ENCODE measurements at regions not wholly inside any gene's neighbourhood (a gene's known extent, or its start where the extent isn't known, plus 50 kb on each side); places are given as distances from the start of the nearest gene placed in this dataset.
A peak's percentile ranks its signal among the peaks of the same experiment; 100 is the strongest.
"Not testable (repeated sequence)": the region's sequence is repeated elsewhere in the genome, so short reads cannot be mapped to it uniquely, and the experiment has no call there.

DNA sequence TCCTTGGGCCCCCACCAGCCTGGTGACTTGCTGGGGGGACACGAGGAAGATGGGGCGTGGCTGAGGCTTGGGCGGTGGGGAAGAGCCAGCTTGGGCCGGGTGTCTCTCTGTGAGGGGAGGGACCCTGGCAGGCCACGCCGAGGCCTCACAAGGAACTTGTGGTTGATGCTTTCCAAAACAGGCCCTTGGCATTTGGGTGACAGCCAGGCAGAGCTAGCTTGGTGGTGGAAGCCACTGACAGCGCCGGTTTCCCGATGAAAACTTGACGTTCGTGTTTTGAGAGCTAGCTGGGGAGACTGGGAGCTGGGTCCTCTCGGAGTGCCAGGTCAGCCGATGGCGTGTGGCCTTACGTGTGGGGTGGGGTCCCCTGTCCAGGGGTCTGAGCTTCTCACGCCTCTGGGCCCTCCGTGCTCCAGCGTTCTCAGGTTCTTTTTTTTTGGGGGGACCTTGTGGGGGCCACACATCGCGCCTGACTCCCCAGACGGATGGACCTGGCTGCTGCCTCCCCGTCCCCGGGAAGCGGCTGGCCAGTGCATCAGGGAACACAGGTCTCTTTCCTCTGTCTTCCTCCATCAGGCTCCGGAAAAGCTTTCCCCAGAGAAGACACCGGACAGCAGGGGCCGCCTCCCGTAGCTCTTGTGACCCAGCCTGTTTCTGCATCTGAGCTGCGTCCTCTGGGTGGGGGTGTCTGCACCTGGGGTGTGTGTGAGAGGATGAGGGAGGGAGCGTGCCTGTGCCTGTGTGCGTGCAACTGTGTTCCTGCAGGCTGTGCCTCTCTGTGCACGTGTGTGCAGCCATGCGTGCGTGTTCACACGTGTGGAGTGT, 129.3 kb upstream of the LPCAT1 start:
- no peak for DNase-seq (ENCODE audit: low read depth in 2 of 2)

DNA sequence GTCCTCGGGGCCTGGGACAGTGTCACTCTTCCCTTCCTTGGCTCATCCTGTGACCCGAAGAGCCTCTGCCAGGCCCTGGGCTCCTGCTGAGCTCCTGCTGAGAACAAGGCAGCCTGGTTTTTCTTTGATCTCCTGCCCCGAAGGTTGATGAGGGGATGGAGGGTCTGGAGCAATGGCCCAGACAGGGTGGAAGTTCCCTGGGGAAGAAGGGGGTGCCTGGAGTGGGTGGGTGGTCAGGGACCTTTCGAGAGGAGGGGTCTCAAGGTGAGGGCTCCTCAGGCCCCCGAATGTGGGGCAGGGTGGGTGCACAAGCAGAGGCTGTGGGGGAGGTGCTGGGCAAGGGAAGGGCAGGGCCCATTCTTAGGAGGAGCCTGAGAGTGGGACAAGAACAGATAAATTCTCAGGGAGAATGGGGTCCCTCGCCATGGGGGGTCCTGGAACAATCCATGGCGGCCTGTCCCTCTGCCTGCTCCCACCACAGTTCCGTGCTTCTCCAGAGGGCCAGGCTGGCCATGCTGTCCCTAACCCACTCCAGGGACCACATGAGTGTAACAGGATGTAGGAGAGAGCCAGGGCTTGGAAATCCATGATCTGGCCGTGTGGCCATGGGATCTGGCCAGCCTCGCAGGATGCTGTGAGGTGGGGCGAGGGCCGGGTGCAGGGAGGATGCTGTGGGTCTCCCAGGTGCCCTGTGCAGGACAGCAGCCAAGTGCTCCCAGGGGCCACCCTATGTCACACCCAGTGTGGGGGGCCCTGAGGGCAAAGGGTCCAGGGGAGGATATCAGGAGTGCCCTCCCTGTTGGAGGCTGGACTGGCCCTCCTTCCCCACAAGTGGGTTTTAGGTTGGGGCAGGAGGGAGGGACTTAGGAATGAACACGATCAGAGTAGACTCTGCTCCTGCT, 128.5 kb upstream of the LPCAT1 start:
- DNase-seq (ENCODE audit: low read depth in 2 of 2): no peak

DNA sequence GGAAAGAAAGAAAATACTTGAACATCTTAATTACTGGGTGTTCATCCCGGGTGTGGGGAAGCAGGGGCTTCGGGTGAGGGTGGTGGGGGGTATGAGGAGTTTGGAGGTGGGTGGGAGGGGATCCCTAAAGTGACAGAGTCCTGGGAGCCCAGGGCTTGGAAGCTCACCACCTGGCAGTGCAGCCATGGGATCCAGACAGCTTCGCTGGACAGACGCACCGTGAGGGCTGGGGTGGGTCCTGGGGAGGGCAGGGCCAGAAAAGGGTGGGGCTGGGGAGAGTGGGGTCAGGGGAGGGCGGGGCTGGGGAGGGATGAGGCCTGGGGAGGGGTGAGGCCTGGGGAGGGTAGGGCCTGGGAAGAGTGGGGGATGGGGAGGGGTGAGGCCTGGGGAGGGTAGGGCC, 127.5 kb upstream of the LPCAT1 start:
- DNase-seq (ENCODE audit: low read depth in 2 of 2): no peak

DNA sequence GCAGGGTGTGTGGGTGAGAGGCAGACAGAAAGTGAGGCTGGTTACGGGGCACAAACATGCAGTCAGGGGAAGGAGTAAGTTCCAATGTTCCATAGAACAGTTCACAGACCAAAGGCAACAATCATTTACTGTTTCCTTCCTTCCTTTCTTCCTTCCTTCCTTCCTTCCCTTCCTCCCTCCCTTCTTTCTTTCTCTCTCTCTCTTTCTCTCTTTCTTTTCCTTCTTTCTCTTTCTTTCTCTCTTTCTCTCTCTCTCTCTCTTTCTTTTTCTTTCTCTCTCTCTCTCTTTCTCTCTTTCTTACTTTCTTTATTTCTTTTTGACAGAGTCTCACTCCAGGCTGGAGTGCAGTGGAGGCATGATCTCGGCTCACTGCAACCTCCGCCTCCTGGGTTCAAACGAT, 125.8 kb upstream of the LPCAT1 start:
- DNase-seq (ENCODE audit: low read depth in 2 of 2): no peak

DNA sequence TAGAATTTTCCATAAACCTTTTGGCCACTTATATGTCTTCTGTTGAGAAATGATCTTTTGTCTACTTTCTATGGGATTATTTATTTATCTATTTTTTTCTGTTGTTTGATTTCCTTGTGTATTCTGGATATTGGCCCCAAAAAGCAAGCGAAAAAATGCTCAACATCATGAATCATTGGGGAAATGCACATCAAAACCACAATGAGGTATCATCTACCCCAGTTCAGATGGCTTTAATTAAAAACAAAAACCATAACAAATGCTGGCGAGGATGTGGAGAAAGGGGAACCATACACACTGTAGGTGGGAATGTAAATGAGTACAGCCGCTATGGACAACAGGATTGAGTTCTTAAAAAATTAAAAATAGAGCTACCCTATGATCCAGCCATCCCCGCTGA, 125.0 kb upstream of the LPCAT1 start:
- DNase-seq (ENCODE audit: low read depth in 2 of 2): no peak

DNA sequence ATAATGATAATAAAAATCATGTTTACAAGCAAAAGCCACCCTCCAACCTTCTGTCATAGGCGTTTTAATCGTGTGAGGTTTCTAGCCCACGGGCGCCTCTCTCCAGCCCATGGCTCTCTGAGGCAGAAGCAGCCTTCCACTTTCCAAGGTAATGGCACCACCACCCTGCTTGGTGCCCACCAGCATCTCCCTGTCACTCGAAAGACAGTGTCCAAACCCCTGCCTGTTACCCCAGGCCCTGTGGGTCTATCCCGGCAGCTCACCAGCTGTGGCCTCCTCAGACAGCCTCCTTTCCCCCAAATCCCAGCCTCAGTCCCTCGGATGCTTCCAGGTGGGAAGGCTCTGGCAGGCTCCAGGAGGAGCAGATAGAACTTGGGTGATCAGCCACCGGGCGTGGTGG, 123.8 kb upstream of the LPCAT1 start:
- DNase-seq (ENCODE audit: low read depth in 2 of 2): no peak

DNA sequence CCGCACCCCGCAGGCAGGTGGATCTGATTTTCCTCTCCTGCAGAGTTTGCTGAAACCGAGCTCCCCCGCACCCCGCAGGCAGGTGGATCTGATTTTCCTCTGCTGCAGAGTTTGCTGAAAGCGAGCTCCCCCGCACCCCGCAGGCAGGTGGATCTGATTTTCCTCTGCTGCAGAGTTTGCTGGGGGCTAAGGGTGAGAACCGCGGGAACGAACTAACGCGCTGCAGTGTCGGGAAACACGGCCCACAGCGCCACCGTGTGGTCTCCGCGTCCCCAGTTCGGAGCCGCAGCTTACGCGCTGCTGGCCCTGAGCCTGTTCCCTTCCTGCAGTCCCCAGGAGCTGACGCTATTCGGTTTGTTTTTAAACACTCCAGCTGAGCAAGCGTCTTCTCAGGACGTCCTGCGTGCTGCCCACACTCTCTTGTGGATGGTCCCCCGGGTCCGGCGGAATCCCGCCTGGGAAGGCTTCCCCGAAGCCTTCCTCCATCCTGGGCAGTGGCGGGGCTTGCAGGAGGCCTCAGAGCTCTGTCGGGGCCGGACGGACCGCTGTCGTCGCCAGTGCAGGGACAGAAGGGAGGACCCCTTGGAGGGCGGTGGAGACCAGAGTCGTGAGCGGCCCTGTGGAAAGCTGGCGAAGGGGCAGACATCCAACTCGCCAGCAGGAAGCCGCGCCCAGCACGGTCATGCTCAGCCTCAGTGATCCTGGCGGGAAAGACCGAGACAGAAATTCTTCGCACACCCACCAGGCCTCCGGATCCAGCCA, 121.2 kb upstream of the LPCAT1 start:
- peak; percentile 62 to 71 for DNase-seq (ENCODE audit: low read depth in 2 of 2)

DNA sequence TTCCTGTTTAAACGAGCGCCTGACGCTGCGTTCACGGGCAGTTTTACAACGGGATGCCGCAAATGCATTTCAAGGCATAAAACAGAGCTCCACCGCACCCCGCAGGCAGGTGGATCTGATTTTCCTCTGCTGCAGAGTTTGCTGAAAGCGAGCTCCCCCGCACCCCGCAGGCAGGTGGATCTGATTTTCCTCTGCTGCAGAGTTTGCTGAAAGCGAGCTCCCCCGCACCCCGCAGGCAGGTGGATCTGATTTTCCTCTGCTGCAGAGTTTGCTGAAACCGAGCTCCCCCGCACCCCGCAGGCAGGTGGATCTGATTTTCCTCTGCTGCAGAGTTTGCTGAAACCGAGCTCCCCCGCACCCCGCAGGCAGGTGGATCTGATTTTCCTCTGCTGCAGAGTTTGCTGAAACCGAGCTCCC, 120.6 kb upstream of the LPCAT1 start:
- not testable (repeated sequence) for DNase-seq (ENCODE audit: low read depth in 2 of 2)

DNA sequence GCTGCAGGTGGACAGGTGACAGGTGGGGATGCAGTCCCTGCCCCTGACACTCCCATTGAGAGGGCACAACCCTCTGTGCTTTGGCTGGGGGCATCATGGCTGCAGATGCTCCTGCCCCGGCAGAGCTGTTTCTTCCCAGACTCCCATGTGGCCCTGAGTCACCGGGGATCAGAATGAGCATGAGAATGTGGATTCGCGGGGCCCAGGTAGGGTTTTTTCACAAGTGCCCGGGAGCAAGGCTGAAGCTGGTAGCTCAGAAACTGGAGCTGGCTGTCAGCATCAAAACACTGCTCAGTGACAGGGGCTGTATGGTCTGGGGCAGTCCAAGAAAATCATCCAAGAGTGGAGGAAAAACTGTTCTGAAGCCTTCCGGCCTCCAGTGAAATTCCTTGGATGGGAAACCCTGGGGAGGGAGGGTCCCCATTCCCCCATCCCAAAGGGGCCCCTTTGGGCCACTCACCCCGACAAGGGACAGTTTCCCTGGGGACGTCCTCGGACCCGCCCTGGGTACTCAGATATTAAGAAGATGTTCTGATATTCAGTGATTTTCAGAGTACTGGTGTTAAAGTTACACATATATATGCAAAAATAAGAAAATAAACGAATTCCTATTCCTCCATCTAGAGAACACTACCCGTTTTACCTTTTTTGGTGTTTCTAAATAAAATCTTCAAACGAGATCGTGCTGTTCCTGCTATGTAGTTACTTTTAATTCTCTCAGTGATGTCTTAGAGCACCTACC, 120.1 kb upstream of the LPCAT1 start:
- no peak for DNase-seq (ENCODE audit: low read depth in 2 of 2)

DNA sequence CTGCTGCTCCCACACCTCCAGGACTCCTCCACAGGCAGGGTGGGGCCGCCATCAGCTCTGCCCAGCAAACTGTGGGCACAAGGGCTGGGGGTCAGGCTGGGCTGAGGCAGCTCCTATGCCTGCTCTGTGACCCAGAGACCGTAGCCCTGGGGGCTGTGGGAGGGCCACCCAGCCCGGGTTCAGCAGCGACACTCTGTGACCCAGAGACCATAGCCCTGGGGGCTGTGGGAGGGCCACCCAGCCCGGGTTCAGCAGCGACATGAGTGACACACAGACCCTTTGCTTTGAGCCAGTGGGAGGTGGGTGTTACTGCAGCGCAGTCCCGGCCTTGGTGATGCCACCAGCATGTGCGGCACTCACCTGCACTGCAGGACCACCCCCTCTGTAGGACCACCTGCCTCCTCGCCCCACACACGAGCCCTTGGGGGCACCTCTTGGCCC, 118.9 kb upstream of the LPCAT1 start:
- no peak for DNase-seq (ENCODE audit: low read depth in 2 of 2)

DNA sequence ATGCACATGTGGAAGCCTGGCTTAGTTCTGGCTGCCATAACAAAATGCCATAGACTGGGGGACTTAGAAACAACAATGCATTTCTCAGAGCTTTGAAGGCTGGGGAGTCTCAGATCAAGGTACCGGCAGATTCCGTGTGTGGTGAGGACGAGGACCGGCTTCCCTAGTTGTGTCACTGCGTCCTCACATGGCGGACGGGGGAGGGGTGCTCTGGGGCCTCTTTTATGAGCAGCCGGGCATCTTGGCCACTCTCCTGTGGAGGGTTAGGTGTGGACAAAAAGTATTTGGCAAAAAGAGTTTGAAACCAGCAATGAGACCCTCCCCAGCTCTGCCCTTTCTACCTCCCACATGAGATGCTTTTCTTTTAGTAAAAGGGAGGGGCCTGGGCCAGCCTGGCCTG, 118.5 kb upstream of the LPCAT1 start:
- no peak for DNase-seq (ENCODE audit: low read depth in 2 of 2)

DNA sequence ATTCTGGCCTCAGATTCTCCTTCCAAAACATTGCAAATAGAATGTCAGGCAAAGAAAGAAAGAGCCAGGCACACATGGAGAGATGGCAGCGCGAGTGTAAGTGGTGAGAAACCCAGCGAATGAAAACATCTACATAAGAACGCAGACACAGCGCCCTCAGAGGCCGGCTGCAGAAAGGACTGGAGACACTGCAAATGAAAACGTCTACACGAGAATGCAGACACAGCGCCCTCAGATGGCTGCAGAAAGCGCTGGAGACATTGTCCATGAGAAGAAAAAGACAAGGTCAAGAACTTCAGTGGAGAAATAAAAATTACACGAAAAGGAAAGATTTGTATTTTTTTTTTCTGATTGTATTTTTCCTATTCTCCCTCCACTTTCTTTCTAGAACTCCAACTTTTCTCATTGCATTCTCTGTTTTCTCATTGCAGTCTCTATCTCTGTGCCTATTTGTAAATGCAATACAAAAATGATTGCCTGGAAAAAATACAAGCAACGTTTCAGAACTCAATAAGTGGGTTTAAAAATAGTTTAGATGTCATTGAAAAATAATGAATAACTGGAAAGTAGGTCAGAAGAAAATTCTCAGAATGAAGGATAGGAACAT, 117.9 kb upstream of the LPCAT1 start:
- peak; percentile 54 to 61 for DNase-seq (ENCODE audit: low read depth in 2 of 2)

DNA sequence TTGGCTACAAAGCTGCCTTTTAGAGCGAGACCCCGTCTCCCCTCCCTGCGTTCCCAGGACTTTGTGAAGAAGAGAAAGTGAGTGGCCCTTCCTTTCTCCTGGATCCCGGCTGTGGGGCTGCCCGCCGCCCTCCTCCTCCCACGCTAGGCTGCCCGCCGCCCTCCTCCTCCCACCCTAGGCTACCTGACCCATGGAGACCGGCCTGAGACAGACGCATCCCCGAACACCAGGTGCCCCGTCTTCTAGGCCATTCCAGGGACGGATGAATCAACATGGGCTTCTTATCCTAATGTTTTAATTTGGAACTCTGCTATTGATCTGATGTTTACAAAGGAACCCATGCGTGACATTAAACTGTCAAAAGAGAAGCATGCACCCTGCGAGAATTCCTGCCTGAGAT, 117.3 kb upstream of the LPCAT1 start:
- no peak for DNase-seq (ENCODE audit: low read depth in 2 of 2)

DNA sequence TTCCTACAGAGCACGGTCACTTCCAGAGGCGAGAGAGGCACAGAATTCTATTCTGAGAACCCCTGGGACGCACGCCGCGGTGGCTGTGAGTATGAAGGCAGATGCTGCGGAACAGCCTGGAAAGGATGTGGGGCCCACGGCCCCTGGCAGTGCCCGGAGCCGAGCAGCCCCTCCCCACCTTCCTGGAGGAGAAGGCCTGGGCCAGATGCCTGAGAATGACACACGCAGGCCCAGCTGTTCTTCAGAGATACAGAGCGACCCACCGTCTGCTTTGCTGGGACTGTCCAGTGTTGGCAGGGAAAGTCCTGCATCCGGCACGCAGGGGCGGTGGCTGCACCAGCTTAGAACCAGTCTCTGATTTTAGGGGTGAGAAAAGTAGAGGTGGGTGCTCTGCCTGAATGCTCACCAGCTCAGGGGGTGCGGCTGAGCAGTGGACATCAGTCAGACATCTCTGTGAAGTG, 116.7 kb upstream of the LPCAT1 start:
- no peak for DNase-seq (ENCODE audit: low read depth in 2 of 2)

DNA sequence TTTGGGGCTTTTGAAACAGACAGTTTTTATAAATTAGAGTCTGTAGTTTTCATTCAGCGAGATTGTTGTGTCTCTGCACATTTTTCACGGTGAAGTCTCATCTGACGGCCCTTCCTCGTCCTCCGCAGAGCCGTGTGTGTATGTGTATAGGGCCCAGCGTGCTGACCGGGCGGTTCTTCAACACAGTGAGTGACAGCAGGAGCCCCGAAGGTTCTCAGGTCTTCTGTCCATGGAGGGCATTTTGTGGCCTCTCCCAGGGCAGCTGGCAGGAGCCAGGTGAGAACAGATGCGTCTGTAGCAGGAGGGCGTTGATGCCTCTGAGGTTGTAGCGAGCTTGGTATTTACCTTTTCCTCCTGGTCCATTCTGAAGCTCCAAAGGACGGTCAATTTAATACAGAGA, 116.0 kb upstream of the LPCAT1 start:
- no peak for DNase-seq (ENCODE audit: low read depth in 2 of 2)

DNA sequence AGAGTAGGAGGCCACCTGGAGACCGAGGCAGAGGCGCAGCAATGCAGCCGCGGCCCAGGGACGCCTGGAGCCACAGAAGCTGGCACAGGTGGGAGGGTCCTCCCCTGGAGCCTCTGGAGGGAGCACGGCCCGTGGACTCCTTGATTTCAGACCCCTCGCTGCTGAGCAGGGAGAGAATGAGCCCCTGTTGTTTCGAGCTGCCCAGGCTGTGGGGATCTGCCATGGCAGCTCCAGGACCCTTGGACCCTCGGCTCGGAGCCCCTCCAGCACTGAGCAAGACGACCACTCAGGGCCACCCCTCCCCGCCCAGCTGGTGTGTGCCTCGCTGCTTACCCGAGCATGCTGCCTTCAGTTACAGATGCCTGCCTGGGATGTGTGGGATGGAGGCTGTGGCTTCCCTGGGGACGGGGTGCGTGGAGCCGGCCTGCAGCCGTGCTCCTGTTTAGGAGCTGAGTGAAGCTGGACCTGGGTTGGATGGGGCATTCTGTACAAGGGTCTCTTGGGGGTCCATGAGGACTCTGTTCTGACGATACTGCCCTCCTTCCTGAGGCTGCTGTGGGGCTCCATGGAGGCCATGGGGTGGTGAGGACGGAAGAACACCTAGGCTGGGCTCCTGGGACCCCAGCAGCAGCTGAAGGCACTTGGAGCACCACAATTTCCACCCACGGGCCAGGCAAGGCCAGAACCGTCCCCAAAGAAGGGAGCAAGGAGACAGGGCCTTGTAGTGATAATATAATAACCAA, 115.1 kb upstream of the LPCAT1 start:
- DNase-seq (ENCODE audit: low read depth in 2 of 2): no peak

DNA sequence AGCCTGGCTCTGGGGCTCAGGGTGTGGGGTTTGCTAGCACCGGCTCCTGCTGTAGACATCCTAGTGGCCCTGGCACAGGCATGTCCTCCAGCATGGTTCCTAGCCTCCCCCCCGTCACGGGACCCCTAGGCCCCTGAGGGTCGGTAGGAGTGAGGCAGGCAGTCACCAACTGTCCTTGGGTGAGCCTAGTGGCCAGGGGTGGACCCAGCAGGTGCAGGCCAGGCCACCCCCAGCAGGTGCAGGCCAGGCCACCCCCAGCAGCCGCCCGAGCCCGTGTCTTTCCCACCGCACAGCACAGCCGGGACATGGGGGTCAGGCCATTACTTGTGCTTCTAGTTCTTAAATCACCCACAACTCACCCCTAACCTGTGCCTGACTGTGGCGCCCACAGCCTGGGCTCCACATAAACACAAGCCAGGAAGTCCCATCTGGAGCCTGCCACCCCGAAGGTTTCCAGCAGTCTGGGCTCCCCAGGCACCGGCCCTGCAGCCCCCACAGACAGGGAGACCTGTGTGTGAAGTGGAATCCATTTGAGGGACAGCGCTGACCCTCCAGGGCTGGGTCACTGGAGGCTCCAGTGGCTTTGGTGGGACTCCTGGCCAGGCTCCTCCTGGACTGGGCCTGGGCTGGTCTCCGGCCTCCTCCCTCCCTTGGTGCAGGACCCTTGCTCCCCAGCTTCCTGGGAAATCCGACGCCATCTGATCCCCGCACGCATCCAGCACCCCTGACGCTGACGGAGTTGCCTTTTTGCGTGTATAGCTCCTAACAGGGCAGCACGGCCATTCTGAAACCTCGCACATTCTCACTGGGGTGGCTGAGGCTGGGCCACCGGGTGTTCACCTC, 114.1 kb upstream of the LPCAT1 start:
- DNase-seq (ENCODE audit: low read depth in 2 of 2): no peak

DNA sequence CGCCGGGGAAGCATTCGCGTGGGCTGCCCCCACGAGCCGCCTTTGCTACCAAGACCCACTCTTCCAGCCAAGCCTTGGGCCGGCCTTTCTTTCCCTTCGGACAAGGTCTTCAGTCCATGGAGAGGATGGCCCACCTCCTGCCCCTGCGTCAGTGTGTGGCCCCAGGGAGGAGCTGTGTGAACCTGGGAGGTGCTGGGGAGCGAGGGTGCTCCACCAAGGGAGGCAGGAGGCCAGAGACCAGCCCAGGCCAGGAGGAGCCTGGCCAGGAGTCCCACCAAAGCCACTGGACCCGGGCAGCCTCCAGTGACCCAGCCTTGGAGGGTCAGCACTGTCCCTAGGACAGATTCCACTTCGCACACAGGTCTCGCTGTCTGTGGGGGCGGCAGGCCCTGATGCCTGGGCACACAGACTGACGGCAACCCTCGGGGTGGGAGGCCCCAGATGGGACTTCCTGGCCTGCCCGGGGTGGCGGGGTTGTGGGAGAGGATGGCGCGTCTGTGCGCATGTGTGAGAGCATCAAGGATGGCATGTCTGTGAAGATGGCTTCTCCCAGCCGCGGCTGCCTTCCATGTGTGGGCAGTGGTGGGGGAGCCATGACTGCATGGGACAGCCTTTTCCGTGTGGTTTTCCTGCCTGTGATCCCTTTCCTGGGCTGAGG, 113.3 kb upstream of the LPCAT1 start:
- no peak for DNase-seq (ENCODE audit: low read depth in 2 of 2)
